Spleen (tissue), 7 donors: ENCODE measurements at regions not wholly inside any gene's neighbourhood (a gene's known extent, or its start where the extent isn't known, plus 50 kb on each side); places are given as distances from the start of the nearest gene placed in this dataset.

ENCODE experiments used
- POLR2A ChIP-seq, 3 donors: fragments of 450-650 bp; IDR thresholded peaks; one replicate each; pipeline ENCODE4 v1.5.1; 2017; ENCODE audit warnings: antibody characterized with exemption in 3 of 3, mild to moderate bottlenecking in 1 of 3
- POLR2AphosphoS5 ChIP-seq, 3 donors: sonication (generic); formaldehyde crosslinking; IDR thresholded peaks; one replicate each; pipeline ENCODE4 v1.5.1; 2017; ENCODE audit warnings: antibody characterized with exemption in 3 of 3
- TF ChIP-seq, protein P1 (sequence below), 11 experiments: fragments of 200-600 bp in 7 of 11; fragments of 450-650 bp in 4 of 11; sonication (generic) in 4 of 11; IDR thresholded peaks in 8 of 11; conservative IDR thresholded peaks in 3 of 11; 1 replicate in 7 of 11; 2 replicates in 4 of 11; pipeline versions ENCODE4 v1.4.0 to v1.8.0; 2016 to 2021; ENCODE audit warnings: antibody characterized with exemption in 11 of 11, inconsistent platforms in 4 of 11, mild to moderate bottlenecking in 1 of 11
- donor health status: DM: no; HTN: no; CAD: no; lungs with moderate emphysema.
- donor health status: DM: no; HTN: no; CAD: no.
- donor health status: DM: no; HTN: no; CAD: no.

DNA sequence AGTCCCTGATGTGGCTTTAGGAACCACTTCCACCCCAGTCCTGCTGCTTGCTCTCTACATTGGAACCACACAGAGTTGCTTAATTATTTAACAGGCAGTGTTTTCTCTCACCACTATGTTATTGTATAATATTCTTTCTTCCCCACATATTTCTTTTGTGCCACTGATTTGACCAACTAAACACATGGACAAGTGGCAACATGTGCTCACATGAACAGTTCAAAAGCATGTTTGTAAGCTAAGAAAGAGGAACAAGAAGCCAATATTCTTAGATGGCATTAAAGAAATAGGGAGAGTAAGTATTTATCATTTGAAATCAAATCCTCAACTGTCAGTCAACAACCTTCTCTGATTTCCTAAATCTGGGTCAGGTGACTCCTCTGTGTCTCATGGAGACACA, 409.6 kb downstream of the FBXO15 start:
- TF ChIP-seq, protein P1, sequence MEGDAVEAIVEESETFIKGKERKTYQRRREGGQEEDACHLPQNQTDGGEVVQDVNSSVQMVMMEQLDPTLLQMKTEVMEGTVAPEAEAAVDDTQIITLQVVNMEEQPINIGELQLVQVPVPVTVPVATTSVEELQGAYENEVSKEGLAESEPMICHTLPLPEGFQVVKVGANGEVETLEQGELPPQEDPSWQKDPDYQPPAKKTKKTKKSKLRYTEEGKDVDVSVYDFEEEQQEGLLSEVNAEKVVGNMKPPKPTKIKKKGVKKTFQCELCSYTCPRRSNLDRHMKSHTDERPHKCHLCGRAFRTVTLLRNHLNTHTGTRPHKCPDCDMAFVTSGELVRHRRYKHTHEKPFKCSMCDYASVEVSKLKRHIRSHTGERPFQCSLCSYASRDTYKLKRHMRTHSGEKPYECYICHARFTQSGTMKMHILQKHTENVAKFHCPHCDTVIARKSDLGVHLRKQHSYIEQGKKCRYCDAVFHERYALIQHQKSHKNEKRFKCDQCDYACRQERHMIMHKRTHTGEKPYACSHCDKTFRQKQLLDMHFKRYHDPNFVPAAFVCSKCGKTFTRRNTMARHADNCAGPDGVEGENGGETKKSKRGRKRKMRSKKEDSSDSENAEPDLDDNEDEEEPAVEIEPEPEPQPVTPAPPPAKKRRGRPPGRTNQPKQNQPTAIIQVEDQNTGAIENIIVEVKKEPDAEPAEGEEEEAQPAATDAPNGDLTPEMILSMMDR (IDR thresholded peaks at IDR 0.05 in 8 of 11, conservative IDR thresholded peaks at IDR 0.05 in 3 of 11) = no peak
- no peak for TF ChIP-seq POLR2AphosphoS5 (IDR thresholded peaks at IDR 0.05)
- TF ChIP-seq POLR2A (IDR thresholded peaks at IDR 0.05) = no peak
